ENCODE measurements at regions not wholly inside any gene's neighbourhood (a gene's known extent, or its start where the extent isn't known, plus 50 kb on each side); places are given as distances from the start of the nearest gene placed in this dataset.

DNA sequence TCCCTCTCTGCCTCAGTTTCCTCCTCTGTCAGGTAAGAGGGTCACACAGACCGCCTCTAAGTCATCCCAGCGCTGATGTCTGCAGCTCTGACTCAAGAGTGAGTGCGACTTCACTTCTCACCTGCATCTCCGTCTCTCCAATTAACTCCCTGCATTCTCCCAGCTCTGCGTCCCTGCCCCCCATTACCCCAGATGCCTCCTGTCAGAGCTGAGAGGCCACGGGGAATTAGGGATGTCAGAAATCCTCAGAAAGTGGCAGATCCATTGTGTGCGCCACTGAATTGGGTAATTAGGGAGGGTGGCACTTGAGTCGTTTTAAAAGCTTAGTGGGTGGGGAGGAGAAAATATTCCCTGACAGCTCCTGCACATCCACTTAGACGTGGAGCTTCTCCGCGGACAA, 885.4 kb upstream of the EEF2KMT start:
- TF ChIP-seq, protein P1, sequence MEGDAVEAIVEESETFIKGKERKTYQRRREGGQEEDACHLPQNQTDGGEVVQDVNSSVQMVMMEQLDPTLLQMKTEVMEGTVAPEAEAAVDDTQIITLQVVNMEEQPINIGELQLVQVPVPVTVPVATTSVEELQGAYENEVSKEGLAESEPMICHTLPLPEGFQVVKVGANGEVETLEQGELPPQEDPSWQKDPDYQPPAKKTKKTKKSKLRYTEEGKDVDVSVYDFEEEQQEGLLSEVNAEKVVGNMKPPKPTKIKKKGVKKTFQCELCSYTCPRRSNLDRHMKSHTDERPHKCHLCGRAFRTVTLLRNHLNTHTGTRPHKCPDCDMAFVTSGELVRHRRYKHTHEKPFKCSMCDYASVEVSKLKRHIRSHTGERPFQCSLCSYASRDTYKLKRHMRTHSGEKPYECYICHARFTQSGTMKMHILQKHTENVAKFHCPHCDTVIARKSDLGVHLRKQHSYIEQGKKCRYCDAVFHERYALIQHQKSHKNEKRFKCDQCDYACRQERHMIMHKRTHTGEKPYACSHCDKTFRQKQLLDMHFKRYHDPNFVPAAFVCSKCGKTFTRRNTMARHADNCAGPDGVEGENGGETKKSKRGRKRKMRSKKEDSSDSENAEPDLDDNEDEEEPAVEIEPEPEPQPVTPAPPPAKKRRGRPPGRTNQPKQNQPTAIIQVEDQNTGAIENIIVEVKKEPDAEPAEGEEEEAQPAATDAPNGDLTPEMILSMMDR (IDR thresholded peaks at IDR 0.05): no peak
- TF ChIP-seq POLR2AphosphoS5 (IDR thresholded peaks at IDR 0.05; ENCODE audit: insufficient read depth in 1 of 2, low read depth in 1 of 2): no peak
- TF ChIP-seq POLR2A (IDR thresholded peaks at IDR 0.05): no peak
- H3K27ac ChIP-seq: no peak overlapping the region
- DNase-seq (ENCODE audit: extremely low spot score in 2 of 2): no peak

DNA sequence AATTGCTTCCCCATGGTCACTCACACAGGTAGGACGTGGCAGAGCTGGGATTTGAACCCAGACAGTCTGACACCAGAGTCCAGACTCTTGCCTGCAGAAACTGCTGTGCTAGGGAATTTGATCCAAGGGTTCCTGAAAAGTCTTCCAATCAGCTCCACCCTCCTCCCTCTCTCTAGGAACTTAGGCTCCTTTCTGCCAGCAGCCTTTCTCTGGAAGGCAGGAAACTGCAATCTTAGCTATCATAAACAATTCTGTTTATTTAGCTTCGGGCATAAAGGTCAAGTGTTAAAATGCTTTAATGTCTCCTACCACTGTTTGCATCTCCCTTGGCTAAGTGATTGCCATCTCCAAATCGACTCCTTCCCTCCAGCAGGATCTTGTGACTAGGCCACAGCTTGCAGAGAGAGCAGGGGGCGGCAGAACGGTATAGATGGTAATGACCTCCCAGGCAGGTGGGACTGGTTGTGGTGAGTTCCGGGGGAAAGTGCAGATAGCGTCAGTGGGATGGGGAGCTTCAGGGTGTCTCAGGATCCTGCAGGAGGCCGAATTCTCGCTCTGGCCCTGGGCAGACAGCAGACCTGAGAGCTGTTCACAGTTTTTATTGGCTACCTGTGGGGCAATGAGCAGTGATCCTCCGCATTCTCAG, 882.4 kb upstream of the EEF2KMT start:
- intact Hi-C loops (cut with DNase I): no loop called here
- H3K4me3 ChIP-seq: no peak overlapping the region
- no peak for DNase-seq (ENCODE audit: extremely low spot score in 2 of 2)
- no peaks in the 10 kb centered on the region for H3K9me3 ChIP-seq
- H3K27me3 ChIP-seq: no peaks in the 10 kb centered on the region
- no peaks in the 10 kb centered on the region for H3K36me3 ChIP-seq
- no peak overlapping the region for H3K27ac ChIP-seq
- TF ChIP-seq POLR2AphosphoS5 (IDR thresholded peaks at IDR 0.05; ENCODE audit: insufficient read depth in 1 of 2, low read depth in 1 of 2) (no peak), POLR2A (IDR thresholded peaks at IDR 0.05) (no peak)
- TF ChIP-seq, protein P1 (IDR thresholded peaks at IDR 0.05): no peak
- no peaks in the 10 kb centered on the region for H3K4me1 ChIP-seq

More for the DNA sequence above, 885.4 kb upstream of the EEF2KMT start:
- intact Hi-C loops (cut with DNase I): no loop called here
- Histone ChIP-seq H3K36me3 (no peaks in the 10 kb centered on the region), H3K4me3 (no peak overlapping the region), H3K4me1 (no peaks in the 10 kb centered on the region), H3K9me3 (no peaks in the 10 kb centered on the region), H3K27me3 (no peaks in the 10 kb centered on the region)

DNA sequence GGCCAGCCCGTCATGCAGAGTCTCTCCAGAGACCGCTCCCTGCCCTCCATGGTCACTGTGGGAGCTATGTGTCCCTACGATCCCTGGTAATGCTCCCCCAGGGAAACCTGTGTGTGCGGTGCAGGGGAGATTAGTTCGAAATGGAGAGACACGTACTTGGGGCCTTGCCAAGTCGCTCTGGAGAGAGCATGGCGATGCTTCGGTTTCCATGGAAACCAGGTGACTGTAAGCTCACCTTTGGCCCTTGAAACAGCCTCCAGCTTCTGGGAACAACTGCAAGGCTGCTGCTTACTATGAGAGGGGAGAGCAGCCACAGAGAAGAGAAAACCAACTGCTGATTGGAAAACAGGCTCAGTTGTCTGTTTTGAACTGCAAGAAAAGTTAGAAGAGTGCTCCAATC, 879.7 kb upstream of the EEF2KMT start:
- Histone ChIP-seq H3K36me3 (no peaks in the 10 kb centered on the region), H3K9me3 (no peaks in the 10 kb centered on the region), H3K4me3 (no peak overlapping the region), H3K27ac (no peak overlapping the region), H3K27me3 (no peaks in the 10 kb centered on the region), H3K4me1 (no peaks in the 10 kb centered on the region)
- TF ChIP-seq, protein P1 (IDR thresholded peaks at IDR 0.05): no peak
- TF ChIP-seq POLR2AphosphoS5 (IDR thresholded peaks at IDR 0.05; ENCODE audit: insufficient read depth in 1 of 2, low read depth in 1 of 2) (no peak), POLR2A (IDR thresholded peaks at IDR 0.05) (no peak)
- DNase-seq (ENCODE audit: extremely low spot score in 2 of 2): no peak
- intact Hi-C loops (cut with DNase I): no loop called here

DNA sequence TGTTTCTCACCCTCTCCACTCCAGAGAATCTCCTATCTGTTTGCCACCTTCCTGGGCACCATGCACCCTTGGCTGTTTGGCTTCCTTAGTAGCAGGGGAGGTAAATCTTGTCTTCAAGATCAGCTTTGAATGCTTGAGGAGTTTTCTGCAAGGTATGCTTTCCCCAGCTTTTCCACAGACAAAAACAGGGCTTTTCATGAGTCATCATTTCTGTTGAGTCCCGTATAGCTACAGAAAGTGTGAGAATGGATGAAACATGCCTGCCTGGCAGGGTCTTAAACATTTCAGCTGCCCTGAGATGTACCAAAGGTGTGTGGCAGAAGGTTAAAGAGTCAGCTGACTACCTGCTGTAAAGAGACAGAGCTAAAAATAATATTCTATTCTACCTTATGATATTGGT, 875.2 kb upstream of the EEF2KMT start:
- H3K27ac ChIP-seq: no peak overlapping the region
- H3K27me3 ChIP-seq: no peaks in the 10 kb centered on the region
- intact Hi-C loops (cut with DNase I): no loop called here
- no peaks in the 10 kb centered on the region for H3K9me3 ChIP-seq
- no peaks in the 10 kb centered on the region for H3K4me1 ChIP-seq
- H3K4me3 ChIP-seq: no peak overlapping the region
- TF ChIP-seq, protein P1 (IDR thresholded peaks at IDR 0.05): no peak
- TF ChIP-seq POLR2A (IDR thresholded peaks at IDR 0.05) (no peak), POLR2AphosphoS5 (IDR thresholded peaks at IDR 0.05; ENCODE audit: insufficient read depth in 1 of 2, low read depth in 1 of 2) (no peak)
- DNase-seq (ENCODE audit: extremely low spot score in 2 of 2): no peak
- no peaks in the 10 kb centered on the region for H3K36me3 ChIP-seq

DNA sequence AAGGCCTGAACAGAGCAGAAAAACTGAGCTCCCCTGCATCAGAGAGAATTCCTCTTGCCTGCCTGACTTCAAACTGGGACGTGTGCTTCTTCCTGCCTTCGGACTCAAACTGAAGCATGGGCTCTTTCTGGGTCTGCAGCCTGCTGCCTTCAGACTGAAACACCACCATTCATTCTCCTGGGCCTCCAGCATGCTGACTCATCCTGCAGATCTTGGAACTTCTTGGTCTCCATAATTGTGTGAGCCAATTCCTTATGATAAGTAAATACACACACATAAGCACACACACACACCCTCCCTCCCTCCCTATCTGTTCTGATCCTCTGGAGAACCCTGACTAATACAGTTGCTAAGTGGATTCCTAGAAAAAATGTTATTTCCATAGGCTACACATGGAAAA, 874.3 kb upstream of the EEF2KMT start:
- no peak overlapping the region for H3K4me3 ChIP-seq
- DNase-seq (ENCODE audit: extremely low spot score in 2 of 2): no peak
- intact Hi-C loops (cut with DNase I): no loop called here

More for the DNA sequence above, 874.3 kb upstream of the EEF2KMT start:
- Histone ChIP-seq H3K9me3 (no peaks in the 10 kb centered on the region), H3K27me3 (no peaks in the 10 kb centered on the region), H3K36me3 (no peaks in the 10 kb centered on the region), H3K4me1 (no peaks in the 10 kb centered on the region), H3K27ac (no peak overlapping the region)
- TF ChIP-seq, protein P1 (IDR thresholded peaks at IDR 0.05): no peak
- TF ChIP-seq POLR2A (IDR thresholded peaks at IDR 0.05) (no peak), POLR2AphosphoS5 (IDR thresholded peaks at IDR 0.05; ENCODE audit: insufficient read depth in 1 of 2, low read depth in 1 of 2) (no peak)

All from vagina (tissue), 2 donors.